NCI-H2171 treated with DMSO at 0.1 percent for 48 hours (cell line): ENCODE measurements at regions not wholly inside any gene's neighbourhood (a gene's known extent, or its start where the extent isn't known, plus 50 kb on each side); places are given as distances from the start of the nearest gene placed in this dataset.
"Not testable (repeated sequence)": the region's sequence is repeated elsewhere in the genome, so short reads cannot be mapped to it uniquely, and the experiment has no call there.

ENCODE experiments used
- DNase-seq: peaks from one replicate; lab custom pipeline; 2025; lab: John Stamatoyannopoulos, UW

- no peak for DNase-seq
Observed at GRCh38 chr3:163462446-163462845, 1615.8 kb downstream of the SI start.

DNA sequence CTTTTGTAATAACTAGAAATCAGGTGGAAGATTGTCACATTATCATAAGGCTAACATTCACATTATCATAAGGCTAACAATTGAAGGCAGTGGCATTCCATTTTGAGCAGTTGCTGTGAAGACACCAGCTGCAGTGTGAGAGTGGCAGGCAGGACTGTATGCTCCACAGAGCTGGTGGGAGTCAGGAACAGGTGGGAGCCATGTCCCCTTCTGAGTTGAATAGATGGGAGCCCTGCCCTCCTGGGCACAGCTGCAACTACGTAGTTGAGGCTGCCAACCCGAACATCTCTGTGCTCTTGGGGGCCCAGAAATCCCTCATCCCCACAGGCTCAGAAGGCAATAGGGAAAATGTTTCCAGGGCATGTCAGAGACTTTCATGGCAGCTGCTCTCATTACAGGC is 1627.6 kb downstream of the SI start:
- DNase-seq, result no peak

DNA sequence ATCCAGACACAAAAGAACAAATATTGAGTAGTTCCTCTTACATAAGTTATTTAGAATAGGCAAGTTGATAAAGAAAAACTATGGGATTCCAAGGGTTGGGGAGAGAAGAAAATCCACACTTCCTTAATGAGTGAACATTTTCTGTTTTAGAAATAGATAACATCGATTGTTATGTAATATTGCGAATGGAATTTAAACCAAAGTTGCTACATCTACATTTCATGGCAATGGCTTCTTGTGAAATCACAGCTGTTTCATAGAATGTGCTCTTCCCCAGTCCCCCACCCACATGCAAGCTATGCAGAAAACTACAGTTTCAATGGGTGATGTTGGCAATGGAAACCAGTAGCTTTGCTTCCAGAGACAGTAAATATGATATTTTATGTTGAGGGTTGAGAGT is 1639.5 kb downstream of the SI start:
- no peak for DNase-seq

DNA sequence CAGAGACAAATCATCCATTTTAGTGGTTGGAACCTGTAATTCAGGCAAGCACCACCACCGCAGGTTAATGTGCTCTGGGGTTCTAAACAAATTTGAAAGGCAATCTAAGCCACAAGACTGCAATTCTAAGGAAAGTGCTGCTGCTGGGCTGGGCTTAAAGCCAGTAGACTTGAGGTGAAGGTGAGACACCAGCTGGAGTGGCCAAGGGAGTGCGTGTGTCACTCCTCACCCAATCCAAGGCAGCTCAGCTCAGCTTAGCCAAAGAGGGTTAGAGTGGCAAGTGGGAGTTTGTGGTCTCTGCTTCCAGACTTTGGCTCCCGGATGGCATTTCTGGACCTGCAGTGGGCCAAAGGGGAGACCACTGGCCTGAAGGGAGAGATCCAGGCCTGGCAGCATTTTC is 1655.6 kb downstream of the SI start:
- DNase-seq, result no peak

GRCh38 chr3:163391407-163392181 is 1686.7 kb downstream of the SI start:
- DNase-seq, result no peak

DNA sequence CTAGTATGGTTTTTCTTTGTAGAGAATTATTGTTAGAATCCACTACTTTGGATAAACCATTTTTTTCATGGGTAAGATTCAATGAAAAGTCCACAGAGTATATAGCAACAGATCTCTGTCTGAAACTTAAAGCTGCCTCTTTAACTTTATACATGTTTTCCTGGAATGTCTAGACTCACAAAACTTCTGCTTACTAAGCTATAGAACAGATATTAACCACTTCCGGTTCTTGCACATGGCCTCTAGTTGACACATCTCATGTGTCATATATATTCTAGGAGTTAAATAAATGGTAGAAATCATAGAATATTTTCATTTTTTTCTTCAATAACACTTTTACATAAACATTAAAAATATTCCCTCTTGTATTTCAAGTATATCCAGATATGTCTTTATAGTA is 1693.9 kb downstream of the SI start:
- DNase-seq, result no peak

DNA sequence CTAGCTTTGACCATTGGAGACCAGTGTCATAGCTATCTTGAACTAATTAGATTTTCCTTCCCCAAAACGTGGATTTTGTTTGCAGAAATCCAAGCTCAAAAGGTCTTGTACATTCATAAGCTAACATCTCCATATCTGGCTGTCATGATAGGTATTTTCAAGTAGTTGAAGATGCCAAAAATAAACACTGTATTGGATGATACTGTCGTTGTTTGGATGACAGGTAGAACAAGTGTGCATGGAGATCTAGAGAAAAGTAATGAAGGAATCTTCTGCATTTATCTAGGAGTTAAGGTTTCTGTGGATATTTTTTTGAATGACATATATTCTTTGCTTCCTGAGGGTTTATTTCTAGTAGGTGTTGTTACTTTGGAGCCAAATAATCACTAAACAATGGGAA is 1696.1 kb downstream of the SI start:
- DNase-seq, result no peak

GRCh38 chr3:163368168-163368567 is 1710.1 kb downstream of the SI start:
- no peak for DNase-seq

- DNase-seq, result no peak
Observed at GRCh38 chr3:163364717-163365116, 1713.6 kb downstream of the SI start.

- no peak for DNase-seq
Observed at GRCh38 chr3:163362151-163362550, 1716.1 kb downstream of the SI start.

DNA sequence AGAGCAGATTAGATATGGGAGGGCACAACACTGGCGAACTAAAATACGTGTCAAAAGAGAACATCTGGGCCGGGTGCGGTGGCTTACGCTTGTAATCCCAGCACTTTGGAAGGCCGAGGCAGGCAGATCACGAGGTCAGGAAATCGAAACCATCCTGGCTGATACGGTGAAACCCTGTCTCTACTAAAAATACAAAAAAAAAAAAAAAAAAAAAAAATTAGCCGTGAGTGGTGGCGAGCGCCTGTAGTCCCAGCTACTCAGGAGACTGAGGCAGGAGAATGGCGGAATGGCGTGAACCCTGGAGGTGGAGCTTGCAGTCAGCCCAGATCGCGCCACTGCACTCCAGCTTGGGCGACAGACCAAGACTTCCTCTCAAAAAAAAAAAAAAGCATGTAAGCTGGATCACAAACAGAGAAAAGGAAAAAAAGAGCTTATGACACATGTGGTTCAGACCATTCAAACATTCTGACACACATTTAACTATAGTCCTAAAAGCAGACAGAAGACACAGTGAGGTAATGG is 1716.9 kb downstream of the SI start:
- DNase-seq, result not testable (repeated sequence)

- no peak for DNase-seq
Observed at GRCh38 chr3:163347944-163348343, 1730.4 kb downstream of the SI start.

- no peak for DNase-seq
Observed at GRCh38 chr3:163335429-163335828, 1742.9 kb downstream of the SI start.

DNA sequence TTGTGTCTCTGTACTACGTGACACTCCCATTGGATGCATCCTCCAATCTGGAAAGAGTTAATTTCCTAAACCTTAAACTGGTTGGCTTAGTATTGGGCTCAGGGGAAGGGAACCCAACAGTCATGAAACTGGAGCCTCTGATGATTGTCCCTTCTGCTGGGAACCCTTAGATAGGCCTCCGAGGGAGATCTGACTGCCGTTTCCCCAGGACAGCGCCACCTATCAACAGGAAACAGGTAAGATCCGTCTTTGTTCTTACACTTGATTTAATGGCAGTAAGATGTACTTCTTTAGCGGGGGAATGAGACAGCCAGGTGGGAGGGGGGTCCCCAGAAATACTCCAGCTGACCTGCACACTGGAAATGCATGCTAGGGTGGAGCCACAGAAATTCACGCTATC is 1749.6 kb downstream of the SI start:
- DNase-seq, result no peak

GRCh38 chr3:163327086-163327485 is 1751.2 kb downstream of the SI start:
- DNase-seq, result no peak

DNA sequence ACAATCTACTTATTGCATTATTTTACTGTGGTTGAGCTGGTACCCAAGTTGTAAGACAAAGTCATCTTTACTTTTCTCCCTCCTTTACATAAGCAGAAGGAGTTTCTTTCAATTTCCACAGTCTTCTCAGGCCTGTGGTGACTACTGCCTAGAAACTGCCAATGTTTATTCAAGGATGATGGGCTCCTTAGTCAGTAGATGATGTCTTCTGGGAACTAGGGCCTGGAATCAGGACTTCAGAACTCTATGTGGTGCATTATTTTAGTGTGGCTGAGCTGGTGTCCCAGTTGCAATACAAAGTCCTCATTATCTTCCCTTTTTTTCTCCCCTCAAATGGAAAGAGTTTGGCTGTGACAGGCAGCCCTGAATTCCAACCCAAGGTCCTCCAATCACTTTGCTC is 1762.5 kb downstream of the SI start:
- DNase-seq, result no peak

DNA sequence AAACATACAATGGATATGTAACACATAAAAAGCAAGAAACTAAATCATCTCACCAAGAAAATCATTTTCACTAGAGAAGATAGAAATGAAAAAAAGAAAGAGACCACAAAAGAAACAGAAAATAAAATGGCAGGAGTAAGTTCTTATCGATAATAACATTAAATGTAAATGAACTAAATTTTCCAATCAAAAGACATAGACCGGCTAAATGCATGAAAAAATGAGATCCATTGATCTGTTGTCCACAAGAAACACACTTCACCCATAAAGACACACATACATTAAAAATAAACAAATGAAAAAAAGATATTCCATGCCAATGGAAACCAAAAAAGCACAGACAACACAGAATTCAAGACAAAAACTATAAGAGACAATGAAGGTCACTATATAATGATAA is 1771.9 kb downstream of the SI start:
- no peak for DNase-seq

GRCh38 chr3:163273694-163274093 is 1777.1 kb downstream of the OTOL1 start:
- DNase-seq, result no peak

DNA sequence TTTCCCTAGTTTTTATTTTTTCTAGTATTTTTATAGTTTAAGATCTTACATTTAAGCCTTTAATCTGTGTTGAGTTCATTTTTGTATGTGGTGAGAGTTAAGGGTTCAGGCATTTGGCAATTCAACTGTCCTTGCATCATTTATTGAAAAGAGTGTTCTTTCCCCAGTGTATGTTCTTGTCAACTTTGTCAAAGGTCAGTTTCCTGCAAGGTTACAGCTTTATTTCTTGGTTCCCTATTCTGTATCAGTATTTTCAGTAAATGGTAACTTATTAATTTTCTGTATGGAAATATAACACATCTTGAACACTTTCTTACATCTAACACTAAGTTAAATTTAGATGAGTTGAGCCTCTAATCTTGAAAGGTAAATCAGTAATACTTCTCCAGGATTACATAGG is 1770.1 kb downstream of the OTOL1 start:
- DNase-seq, result no peak

- DNase-seq, result no peak
Observed at GRCh38 chr3:163261618-163262017, 1765.0 kb downstream of the OTOL1 start.

DNA sequence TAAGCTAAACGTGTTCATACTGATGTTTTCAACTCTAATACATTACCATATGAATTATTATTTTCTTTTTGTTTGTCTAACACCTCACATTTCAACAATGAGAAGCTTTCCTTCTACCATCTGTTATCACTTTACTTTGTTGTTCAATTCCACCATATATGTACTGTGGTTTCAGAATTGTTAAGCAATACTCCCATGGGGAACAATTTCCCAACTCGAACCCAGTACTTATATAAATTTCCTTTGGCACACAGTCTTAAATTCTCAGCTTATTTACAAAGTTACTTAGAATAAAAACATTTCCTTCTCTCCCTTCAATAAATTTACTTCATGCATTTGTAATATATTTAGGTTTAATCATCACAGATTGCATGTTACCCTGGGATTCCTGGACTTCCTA is 1764.4 kb downstream of the OTOL1 start:
- DNase-seq, result no peak

DNA sequence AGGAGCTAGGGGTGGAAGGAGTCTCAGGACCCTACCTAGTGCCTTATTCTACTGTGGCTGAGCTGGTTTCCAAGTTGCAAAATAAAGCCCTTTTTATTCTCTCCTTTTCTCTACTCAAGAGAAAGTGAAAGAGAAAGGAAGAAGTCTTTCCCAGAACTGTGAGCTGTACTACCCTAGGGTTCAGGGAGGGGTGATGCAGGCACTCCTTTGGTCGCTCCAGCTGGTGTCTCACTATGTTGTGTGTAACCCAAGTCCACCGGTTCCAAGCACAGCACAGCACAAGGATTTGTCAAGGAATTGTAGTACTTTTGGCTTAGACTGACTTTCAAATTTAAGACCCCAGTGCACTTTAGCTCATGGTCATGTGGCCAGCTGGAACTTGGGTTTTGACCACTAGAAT is 1721.7 kb downstream of the OTOL1 start:
- DNase-seq, result no peak

- no peak for DNase-seq
Observed at GRCh38 chr3:163213838-163214237, 1717.2 kb downstream of the OTOL1 start.

DNA sequence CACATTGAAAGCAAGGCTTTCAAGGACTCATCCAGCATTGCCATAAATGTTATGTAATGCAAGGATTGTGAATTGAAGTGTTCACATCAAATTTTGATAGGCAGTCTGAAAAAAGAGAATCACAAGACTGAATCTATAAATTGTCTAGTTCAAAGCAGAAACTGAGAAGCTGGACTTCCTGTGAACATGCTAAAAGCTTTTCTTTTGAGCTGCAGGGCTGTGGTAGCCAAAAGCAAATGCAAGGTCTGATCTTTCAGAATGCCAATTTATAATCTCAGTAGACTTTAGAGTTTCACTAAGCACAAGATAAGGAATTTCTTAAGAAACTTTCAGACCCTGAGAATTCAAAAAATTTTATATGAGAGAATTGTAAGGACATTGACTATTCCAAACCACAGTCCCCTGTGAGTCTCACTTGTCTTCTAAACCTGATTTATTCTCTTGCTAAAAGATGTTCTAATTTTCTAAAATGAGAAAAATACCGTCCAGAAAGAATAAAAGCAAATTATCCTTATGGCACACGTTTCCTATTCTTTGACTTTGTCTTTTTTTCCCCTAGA is 1700.3 kb downstream of the OTOL1 start:
- no peak for DNase-seq
